ENCODE measurements at regions not wholly inside any gene's neighbourhood (a gene's known extent, or its start where the extent isn't known, plus 50 kb on each side); places are given as distances from the start of the nearest gene placed in this dataset.

DNA sequence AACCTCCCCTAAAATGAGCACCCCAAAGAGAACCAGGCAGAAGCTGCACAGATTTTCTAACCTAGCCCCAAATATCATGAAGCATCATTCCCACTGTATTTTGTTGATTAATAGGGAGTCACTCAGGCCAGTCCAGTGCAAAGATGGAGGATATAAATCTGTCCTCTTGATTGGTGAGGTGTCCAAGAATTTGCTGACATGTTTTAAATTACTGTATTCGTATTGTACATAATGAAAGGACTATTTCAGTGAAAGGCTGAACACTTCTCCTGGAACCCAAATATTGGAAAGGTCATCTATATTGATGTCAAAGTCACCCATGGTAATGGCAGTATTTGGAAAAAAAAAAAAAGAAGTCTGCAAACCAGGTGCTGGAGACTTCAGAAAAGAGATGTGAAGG, 477.5 kb downstream of the RMST start:
- no peak for TF ChIP-seq POLR2A (IDR thresholded peaks at IDR 0.05; ENCODE audit: low read depth, low read length)
- TF ChIP-seq, protein P1, sequence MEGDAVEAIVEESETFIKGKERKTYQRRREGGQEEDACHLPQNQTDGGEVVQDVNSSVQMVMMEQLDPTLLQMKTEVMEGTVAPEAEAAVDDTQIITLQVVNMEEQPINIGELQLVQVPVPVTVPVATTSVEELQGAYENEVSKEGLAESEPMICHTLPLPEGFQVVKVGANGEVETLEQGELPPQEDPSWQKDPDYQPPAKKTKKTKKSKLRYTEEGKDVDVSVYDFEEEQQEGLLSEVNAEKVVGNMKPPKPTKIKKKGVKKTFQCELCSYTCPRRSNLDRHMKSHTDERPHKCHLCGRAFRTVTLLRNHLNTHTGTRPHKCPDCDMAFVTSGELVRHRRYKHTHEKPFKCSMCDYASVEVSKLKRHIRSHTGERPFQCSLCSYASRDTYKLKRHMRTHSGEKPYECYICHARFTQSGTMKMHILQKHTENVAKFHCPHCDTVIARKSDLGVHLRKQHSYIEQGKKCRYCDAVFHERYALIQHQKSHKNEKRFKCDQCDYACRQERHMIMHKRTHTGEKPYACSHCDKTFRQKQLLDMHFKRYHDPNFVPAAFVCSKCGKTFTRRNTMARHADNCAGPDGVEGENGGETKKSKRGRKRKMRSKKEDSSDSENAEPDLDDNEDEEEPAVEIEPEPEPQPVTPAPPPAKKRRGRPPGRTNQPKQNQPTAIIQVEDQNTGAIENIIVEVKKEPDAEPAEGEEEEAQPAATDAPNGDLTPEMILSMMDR (IDR thresholded peaks at IDR 0.05 in 2 of 3, conservative IDR thresholded peaks at IDR 0.05 in 1 of 3; ENCODE audit: control insufficient read depth in 2 of 3, extremely low read depth in 1 of 3, insufficient read depth in 1 of 3, low read depth in 3 of 3, low read length in 3 of 3), result no peak
- TF ChIP-seq ZNF592 (IDR thresholded peaks at IDR 0.05), result no peak
- TF ChIP-seq CBX3 (IDR thresholded peaks at IDR 0.05; ENCODE audit: borderline replicate concordance, low read depth), result no peak
- TF ChIP-seq MEF2A (IDR thresholded peaks at IDR 0.05; ENCODE audit: insufficient read depth, low read depth, low read length), result no peak
- TF ChIP-seq MXI1 (IDR thresholded peaks at IDR 0.05; ENCODE audit: low read depth, low read length), result no peak
- TF ChIP-seq CHD2 (IDR thresholded peaks at IDR 0.05; ENCODE audit: borderline replicate concordance, low read depth, low read length), result no peak
- TF ChIP-seq, protein P2, sequence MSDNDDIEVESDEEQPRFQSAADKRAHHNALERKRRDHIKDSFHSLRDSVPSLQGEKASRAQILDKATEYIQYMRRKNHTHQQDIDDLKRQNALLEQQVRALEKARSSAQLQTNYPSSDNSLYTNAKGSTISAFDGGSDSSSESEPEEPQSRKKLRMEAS (IDR thresholded peaks at IDR 0.05; ENCODE audit: low read depth, low read length), result no peak
- TF ChIP-seq RCOR1 (conservative IDR thresholded peaks at IDR 0.05; ENCODE audit: low read depth, low read length), result no peak
